Osteocyte (in vitro differentiated cells): ENCODE measurements at regions not wholly inside any gene's neighbourhood (a gene's known extent, or its start where the extent isn't known, plus 50 kb on each side); places are given as distances from the start of the nearest gene placed in this dataset.

Source experiments
- DNase-seq: peaks from one replicate; pipeline ENCODE4 v3.0.0; 2021; ENCODE audit warnings: mixed read lengths; ENCODE audit not compliant: unreplicated experiment; ENCODE audit errors: extremely low spot score
- H3K27ac Mint-ChIP-seq: one replicate; pipeline ENCODE4 v1.8.0; 2021; ENCODE audit warnings: mild to moderate bottlenecking, mixed read lengths; ENCODE audit not compliant: unreplicated experiment
- H3K27me3 Mint-ChIP-seq: one replicate; pipeline ENCODE4 v1.8.0; 2021; ENCODE audit warnings: mixed read lengths; ENCODE audit not compliant: unreplicated experiment
- H3K36me3 Mint-ChIP-seq: one replicate; pipeline ENCODE4 v1.8.0; 2021; ENCODE audit warnings: mixed read lengths; ENCODE audit not compliant: unreplicated experiment
- H3K4me1 Mint-ChIP-seq: one replicate; pipeline ENCODE4 v1.8.0; 2021; ENCODE audit warnings: mixed read lengths; ENCODE audit not compliant: unreplicated experiment
- H3K4me3 Mint-ChIP-seq: one replicate; pipeline ENCODE4 v1.8.0; 2021; ENCODE audit warnings: mild to moderate bottlenecking, moderate library complexity, mixed read lengths; ENCODE audit not compliant: unreplicated experiment
- H3K9me3 Mint-ChIP-seq: one replicate; pipeline ENCODE4 v1.8.0; 2021; ENCODE audit warnings: mixed read lengths; ENCODE audit not compliant: unreplicated experiment
- CTCF ChIP-seq: fragments of 200-600 bp; sonication (generic); IDR thresholded peaks from 2 replicates; pipeline ENCODE4 v1.5.0; 2021; ENCODE audit warnings: antibody characterized with exemption, mild to moderate bottlenecking, moderate library complexity

GRCh38 chrX:49756692-49757091, 60.9 kb upstream of the PAGE1 start:
- Mint-ChIP-seq H3K9me3 (no peaks in the 10 kb centered on the region), H3K36me3 (no peaks in the 10 kb centered on the region), H3K27ac (no peak overlapping the region), H3K4me3 (no peak overlapping the region), H3K27me3 (no peaks in the 10 kb centered on the region), H3K4me1 (no peaks in the 10 kb centered on the region)
- TF ChIP-seq CTCF: no peak
- no peak for DNase-seq

- peak; percentile 60 for TF ChIP-seq CTCF
- Mint-ChIP-seq H3K36me3 (no peaks in the 10 kb centered on the region), H3K27ac (no peak overlapping the region), H3K27me3 (peaks cover 4% of the 10 kb centered on the region), H3K4me1 (no peaks in the 10 kb centered on the region), H3K9me3 (no peaks in the 10 kb centered on the region), H3K4me3 (no peak overlapping the region)
- DNase-seq: no peak
Measured at GRCh38 chrX:49754233-49754857, 58.6 kb upstream of the PAGE1 start.

- Mint-ChIP-seq H3K36me3 (no peaks in the 10 kb centered on the region), H3K27me3 (peaks cover 6% of the 10 kb centered on the region), H3K27ac (no peak overlapping the region), H3K4me3 (no peak overlapping the region), H3K4me1 (no peaks in the 10 kb centered on the region), H3K9me3 (no peaks in the 10 kb centered on the region)
- no peak for DNase-seq
- TF ChIP-seq CTCF: no peak
Measured at GRCh38 chrX:49753691-49754090, 57.9 kb upstream of the PAGE1 start.

GRCh38 chrX:49748211-49748956, 52.6 kb upstream of the PAGE1 start:
- H3K9me3 Mint-ChIP-seq: no peaks in the 10 kb centered on the region
- no peak overlapping the region for H3K27ac Mint-ChIP-seq
- H3K36me3 Mint-ChIP-seq: no peaks in the 10 kb centered on the region
- TF ChIP-seq CTCF: no peak
- H3K4me3 Mint-ChIP-seq: no peak overlapping the region
- no peak for DNase-seq
- H3K27me3 Mint-ChIP-seq: peaks cover 10% of the 10 kb centered on the region
- no peaks in the 10 kb centered on the region for H3K4me1 Mint-ChIP-seq

- H3K27ac Mint-ChIP-seq: no peak overlapping the region
- peaks cover 10% of the 10 kb centered on the region for H3K27me3 Mint-ChIP-seq
- H3K4me3 Mint-ChIP-seq: no peak overlapping the region
- no peaks in the 10 kb centered on the region for H3K9me3 Mint-ChIP-seq
- no peaks in the 10 kb centered on the region for H3K36me3 Mint-ChIP-seq
- TF ChIP-seq CTCF: no peak
- no peaks in the 10 kb centered on the region for H3K4me1 Mint-ChIP-seq
- no peak for DNase-seq
Measured at GRCh38 chrX:49746306-49746705, 50.5 kb upstream of the PAGE1 start.
